ENCODE measurements at regions not wholly inside any gene's neighbourhood (a gene's known extent, or its start where the extent isn't known, plus 50 kb on each side); places are given as distances from the start of the nearest gene placed in this dataset.
"Not testable (repeated sequence)": the region's sequence is repeated elsewhere in the genome, so short reads cannot be mapped to it uniquely, and the experiment has no call there.

- H3K4me3 ChIP-seq (ENCODE audit: low read length) = no peak overlapping the region
- DNase-seq = no peak
- WGBS (ENCODE audit: insufficient coverage, low lambda C conversion rate) = 90% methylated on average over 2 of the region's 2 CpGs
These were observed 149.3 kb upstream of the MSX2 start for GRCh38 chr5:174575043-174575442.

GRCh38 chr5:174576042-174576441, 148.3 kb upstream of the MSX2 start:
- Histone ChIP-seq H3K4me1 (ENCODE audit: control insufficient read depth, insufficient read depth, low read length) (no peaks in the 10 kb centered on the region), H3K27ac (ENCODE audit: low read length) (no peak overlapping the region), H3K36me3 (ENCODE audit: control insufficient read depth, insufficient read depth, low read length) (no peaks in the 10 kb centered on the region), H3K27me3 (ENCODE audit: control insufficient read depth, insufficient read depth, low read length) (no peaks in the 10 kb centered on the region), H3K9me3 (ENCODE audit: control insufficient read depth, low read depth, low read length) (no peaks in the 10 kb centered on the region), H3K4me3 (ENCODE audit: low read length) (no peak overlapping the region)
- 100% methylated on average over 1 of the region's 6 CpGs for WGBS (ENCODE audit: insufficient coverage, low lambda C conversion rate)
- no peak for DNase-seq

More at GRCh38 chr5:174575043-174575442, 149.3 kb upstream of the MSX2 start:
- Histone ChIP-seq H3K36me3 (ENCODE audit: control insufficient read depth, insufficient read depth, low read length) (no peaks in the 10 kb centered on the region), H3K27ac (ENCODE audit: low read length) (no peak overlapping the region), H3K4me1 (ENCODE audit: control insufficient read depth, insufficient read depth, low read length) (no peaks in the 10 kb centered on the region), H3K9me3 (ENCODE audit: control insufficient read depth, low read depth, low read length) (no peaks in the 10 kb centered on the region), H3K27me3 (ENCODE audit: control insufficient read depth, insufficient read depth, low read length) (no peaks in the 10 kb centered on the region)

DNA sequence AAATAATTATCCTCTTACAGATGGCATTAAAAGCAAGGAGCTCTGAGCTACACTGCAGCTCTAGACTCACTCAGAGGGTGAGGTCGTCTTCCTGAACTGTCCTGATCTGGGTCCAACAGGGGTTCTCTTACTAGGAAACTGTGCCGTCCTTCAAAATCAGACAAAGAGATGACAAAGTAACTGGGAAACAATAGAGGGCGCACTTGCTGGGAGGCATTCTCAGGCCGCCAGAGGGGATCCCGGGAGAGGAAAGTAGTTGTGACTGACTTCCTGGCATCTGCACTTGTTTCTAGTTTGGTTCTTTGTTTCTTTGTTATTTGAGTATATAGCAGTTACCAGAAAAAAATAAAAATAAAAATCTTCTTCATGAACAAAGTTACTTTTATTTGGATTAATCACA, 142.9 kb upstream of the MSX2 start:
- H3K4me3 ChIP-seq (ENCODE audit: low read length) = no peak overlapping the region
- no peaks in the 10 kb centered on the region for H3K27me3 ChIP-seq (ENCODE audit: control insufficient read depth, insufficient read depth, low read length)
- peak; percentile 26 to 44 for DNase-seq
- H3K9me3 ChIP-seq (ENCODE audit: control insufficient read depth, low read depth, low read length) = no peaks in the 10 kb centered on the region
- H3K27ac ChIP-seq (ENCODE audit: low read length) = no peak overlapping the region
- no peaks in the 10 kb centered on the region for H3K4me1 ChIP-seq (ENCODE audit: control insufficient read depth, insufficient read depth, low read length)
- WGBS (ENCODE audit: insufficient coverage, low lambda C conversion rate) = no CpG with 5 or more reads among the region's 5 CpGs
- no peaks in the 10 kb centered on the region for H3K36me3 ChIP-seq (ENCODE audit: control insufficient read depth, insufficient read depth, low read length)

- H3K27ac ChIP-seq (ENCODE audit: low read length) = no peak overlapping the region
- no peaks in the 10 kb centered on the region for H3K36me3 ChIP-seq (ENCODE audit: control insufficient read depth, insufficient read depth, low read length)
- H3K4me1 ChIP-seq (ENCODE audit: control insufficient read depth, insufficient read depth, low read length) = no peaks in the 10 kb centered on the region
- no peak for DNase-seq
- H3K9me3 ChIP-seq (ENCODE audit: control insufficient read depth, low read depth, low read length) = no peaks in the 10 kb centered on the region
- WGBS (ENCODE audit: insufficient coverage, low lambda C conversion rate) = 83% methylated on average over 2 of the region's 4 CpGs
- no peaks in the 10 kb centered on the region for H3K27me3 ChIP-seq (ENCODE audit: control insufficient read depth, insufficient read depth, low read length)
- no peak overlapping the region for H3K4me3 ChIP-seq (ENCODE audit: low read length)
These were observed 142.5 kb upstream of the MSX2 start for GRCh38 chr5:174581894-174582293.

DNA sequence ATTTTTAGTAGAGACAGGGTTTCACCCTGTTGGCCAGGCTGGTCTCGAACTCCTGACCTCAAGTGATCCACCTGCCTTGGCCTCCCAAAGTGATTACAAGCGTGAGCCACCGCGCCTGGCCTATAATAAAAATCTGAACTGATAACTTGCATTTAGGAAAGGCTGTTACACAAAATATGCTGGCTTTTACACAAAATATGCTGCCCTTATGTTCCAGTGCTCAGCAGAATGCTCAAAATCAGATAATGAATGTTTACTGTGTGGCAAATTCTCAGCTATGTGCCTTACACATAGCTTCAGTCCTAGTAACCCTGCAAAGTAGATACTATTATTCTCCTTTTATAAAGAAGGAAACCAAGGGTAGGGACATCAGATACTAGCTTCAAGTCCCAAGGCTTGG, 141.3 kb upstream of the MSX2 start:
- Histone ChIP-seq H3K27me3 (ENCODE audit: control insufficient read depth, insufficient read depth, low read length) (no peaks in the 10 kb centered on the region), H3K36me3 (ENCODE audit: control insufficient read depth, insufficient read depth, low read length) (no peaks in the 10 kb centered on the region), H3K4me3 (ENCODE audit: low read length) (no peak overlapping the region), H3K27ac (ENCODE audit: low read length) (no peak overlapping the region), H3K4me1 (ENCODE audit: control insufficient read depth, insufficient read depth, low read length) (no peaks in the 10 kb centered on the region), H3K9me3 (ENCODE audit: control insufficient read depth, low read depth, low read length) (no peaks in the 10 kb centered on the region)
- DNase-seq = no peak
- no CpG with 5 or more reads among the region's 4 CpGs for WGBS (ENCODE audit: insufficient coverage, low lambda C conversion rate)

GRCh38 chr5:174585472-174585871, 138.9 kb upstream of the MSX2 start:
- no CpG with 5 or more reads among the region's 2 CpGs for WGBS (ENCODE audit: insufficient coverage, low lambda C conversion rate)
- Histone ChIP-seq H3K9me3 (ENCODE audit: control insufficient read depth, low read depth, low read length) (no peaks in the 10 kb centered on the region), H3K4me3 (ENCODE audit: low read length) (no peak overlapping the region), H3K27me3 (ENCODE audit: control insufficient read depth, insufficient read depth, low read length) (no peaks in the 10 kb centered on the region), H3K36me3 (ENCODE audit: control insufficient read depth, insufficient read depth, low read length) (no peaks in the 10 kb centered on the region), H3K27ac (ENCODE audit: low read length) (no peak overlapping the region), H3K4me1 (ENCODE audit: control insufficient read depth, insufficient read depth, low read length) (no peaks in the 10 kb centered on the region)
- no peak for DNase-seq

DNA sequence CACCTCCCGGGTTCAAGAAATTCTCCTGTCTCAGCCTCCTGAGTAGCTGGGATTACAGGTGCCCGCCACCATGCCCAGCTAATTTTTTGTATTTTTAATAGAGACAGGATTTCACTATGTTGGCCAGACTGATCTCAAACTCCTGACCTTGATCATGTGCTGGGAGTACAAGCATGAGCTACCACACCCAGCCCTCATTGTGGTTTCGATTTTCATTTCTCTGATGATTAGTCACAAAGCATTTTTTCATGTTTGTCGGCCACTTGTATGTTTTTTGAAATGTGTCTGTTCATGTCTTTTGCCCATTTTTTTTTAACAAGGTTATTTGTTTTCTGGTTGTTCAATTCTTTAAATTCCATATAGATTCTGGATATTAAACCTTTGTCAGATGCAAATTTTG, 138.2 kb upstream of the MSX2 start:
- not testable (repeated sequence) for H3K4me1 ChIP-seq (ENCODE audit: control insufficient read depth, insufficient read depth, low read length); H3K27me3 ChIP-seq (ENCODE audit: control insufficient read depth, insufficient read depth, low read length); H3K4me3 ChIP-seq (ENCODE audit: low read length); H3K9me3 ChIP-seq (ENCODE audit: control insufficient read depth, low read depth, low read length); H3K36me3 ChIP-seq (ENCODE audit: control insufficient read depth, insufficient read depth, low read length); DNase-seq; H3K27ac ChIP-seq (ENCODE audit: low read length)
- WGBS (ENCODE audit: insufficient coverage, low lambda C conversion rate) = 100% methylated on average over 1 of the region's 4 CpGs

DNA sequence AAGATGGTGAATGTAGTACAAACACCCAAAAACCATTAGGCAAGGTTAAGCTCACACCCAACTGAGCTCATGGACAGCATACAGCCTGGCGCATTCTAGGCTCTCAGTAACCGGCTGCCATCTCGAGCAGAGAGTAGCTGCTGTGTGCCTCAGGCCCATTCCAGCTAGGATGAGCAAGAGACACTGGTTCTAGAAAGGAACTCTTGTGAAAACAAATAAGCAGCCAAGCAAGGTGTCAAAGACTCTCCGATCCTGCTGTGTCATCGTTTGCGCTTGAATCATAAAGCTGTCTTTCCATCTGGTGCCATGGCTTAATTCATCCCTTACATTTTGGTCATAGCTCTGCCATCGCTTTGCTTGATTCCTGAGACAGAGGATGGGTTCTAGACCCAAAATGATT, 135.4 kb upstream of the MSX2 start:
- Histone ChIP-seq H3K27ac (ENCODE audit: low read length) (no peak overlapping the region), H3K4me3 (ENCODE audit: low read length) (no peak overlapping the region), H3K4me1 (ENCODE audit: control insufficient read depth, insufficient read depth, low read length) (no peaks in the 10 kb centered on the region), H3K9me3 (ENCODE audit: control insufficient read depth, low read depth, low read length) (no peaks in the 10 kb centered on the region), H3K27me3 (ENCODE audit: control insufficient read depth, insufficient read depth, low read length) (no peaks in the 10 kb centered on the region), H3K36me3 (ENCODE audit: control insufficient read depth, insufficient read depth, low read length) (no peaks in the 10 kb centered on the region)
- no peak for DNase-seq
- no CpG with 5 or more reads among the region's 7 CpGs for WGBS (ENCODE audit: insufficient coverage, low lambda C conversion rate)

DNA sequence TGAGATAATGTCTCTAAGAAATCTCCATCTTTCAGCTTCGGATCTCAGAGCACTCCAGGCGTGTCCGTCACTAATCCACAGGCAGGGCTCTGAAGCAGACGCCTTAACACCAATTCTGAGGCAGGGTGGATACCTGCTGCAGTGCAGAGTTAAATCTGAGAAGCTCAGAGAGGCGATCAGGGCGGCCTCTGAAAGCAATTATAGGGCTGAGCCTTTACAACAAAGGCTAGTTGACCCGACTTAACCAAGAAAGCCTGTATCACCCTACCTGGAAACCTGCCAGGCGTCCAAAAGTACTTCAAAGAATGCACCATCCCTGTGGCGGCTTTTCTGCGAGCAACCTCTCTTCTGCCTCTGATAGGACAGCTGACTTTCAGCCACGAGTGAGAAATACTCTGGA, 134.8 kb upstream of the MSX2 start:
- Histone ChIP-seq H3K27ac (ENCODE audit: low read length) (no peak overlapping the region), H3K9me3 (ENCODE audit: control insufficient read depth, low read depth, low read length) (no peaks in the 10 kb centered on the region), H3K27me3 (ENCODE audit: control insufficient read depth, insufficient read depth, low read length) (no peaks in the 10 kb centered on the region), H3K36me3 (ENCODE audit: control insufficient read depth, insufficient read depth, low read length) (no peaks in the 10 kb centered on the region), H3K4me1 (ENCODE audit: control insufficient read depth, insufficient read depth, low read length) (no peaks in the 10 kb centered on the region), H3K4me3 (ENCODE audit: low read length) (no peak overlapping the region)
- 33% methylated on average over 3 of the region's 11 CpGs for WGBS (ENCODE audit: insufficient coverage, low lambda C conversion rate)
- no peak for DNase-seq

- Histone ChIP-seq H3K36me3 (ENCODE audit: control insufficient read depth, insufficient read depth, low read length) (no peaks in the 10 kb centered on the region), H3K4me3 (ENCODE audit: low read length) (no peak overlapping the region), H3K4me1 (ENCODE audit: control insufficient read depth, insufficient read depth, low read length) (no peaks in the 10 kb centered on the region), H3K9me3 (ENCODE audit: control insufficient read depth, low read depth, low read length) (no peaks in the 10 kb centered on the region), H3K27ac (ENCODE audit: low read length) (no peak overlapping the region), H3K27me3 (ENCODE audit: control insufficient read depth, insufficient read depth, low read length) (no peaks in the 10 kb centered on the region)
- DNase-seq = no peak
- WGBS (ENCODE audit: insufficient coverage, low lambda C conversion rate) = 0% methylated on average over 1 of the region's 3 CpGs
These were observed 133.6 kb upstream of the MSX2 start for GRCh38 chr5:174590820-174591219.

GRCh38 chr5:174596429-174596828, 128.0 kb upstream of the MSX2 start:
- Histone ChIP-seq H3K4me1 (ENCODE audit: control insufficient read depth, insufficient read depth, low read length) (peaks cover 8% of the 10 kb centered on the region), H3K27ac (ENCODE audit: low read length) (no peak overlapping the region), H3K27me3 (ENCODE audit: control insufficient read depth, insufficient read depth, low read length) (no peaks in the 10 kb centered on the region), H3K36me3 (ENCODE audit: control insufficient read depth, insufficient read depth, low read length) (no peaks in the 10 kb centered on the region), H3K4me3 (ENCODE audit: low read length) (no peak overlapping the region), H3K9me3 (ENCODE audit: control insufficient read depth, low read depth, low read length) (no peaks in the 10 kb centered on the region)
- peak in 1 of 2 donors; percentile 28 for DNase-seq
- 71% methylated on average over 1 of the region's 1 CpG for WGBS (ENCODE audit: insufficient coverage, low lambda C conversion rate)
